GM12878 (cell line): ENCODE measurements at regions not wholly inside any gene's neighbourhood (a gene's known extent, or its start where the extent isn't known, plus 50 kb on each side); places are given as distances from the start of the nearest gene placed in this dataset.

Experiments
- ATAC-seq: fragments of 200-7000 bp; cut with Tn5 transposase; 3 replicates; pipeline ENCODE4 v1.9.1; 2020; ENCODE audit warnings: mild to moderate bottlenecking, moderate library complexity
- BruUV-seq: library from RNA; stranded (reverse); fragments of 400-500 nt; replicated peaks from 2 replicates; lab custom pipeline; 2021; lab: Mats Ljungman, UMichigan
- CTCF ChIA-PET: fragments of 300-600 bp; sonication (Branson Sonifier 250); formaldehyde crosslinking; extraction: SDS; loops from one replicate; lab custom pipeline; 2021; ENCODE audit warnings: inconsistent platforms; lab: Yijun Ruan, JAX
- POLR2A ChIA-PET: fragments of 350-600 bp; formaldehyde crosslinking; extraction: SDS; loops from one replicate; lab custom pipeline; 2021; ENCODE audit warnings: inconsistent platforms; lab: Charles Lee
- RAD21 ChIA-PET: fragments of 300-600 bp; sonication (Branson Sonifier 250); formaldehyde crosslinking; loops from one replicate; lab custom pipeline; 2023; ENCODE audit warnings: antibody characterized with exemption; ENCODE audit not compliant: unreplicated experiment; lab: Charles Lee
- SMC1A ChIA-PET: fragments of 300-600 bp; sonication (Branson Sonifier 250); formaldehyde crosslinking; loops from one replicate; lab custom pipeline; 2023; ENCODE audit not compliant: unreplicated experiment, uncharacterized antibody; lab: Charles Lee
- DNase-seq: peaks from one replicate; pipeline ENCODE4 v3.0.0-alpha.2; 2011; ENCODE audit warnings: low read depth, low spot score
- FAIRE-seq: peaks from 3 replicates; lab custom pipeline; 2011; peaks lifted over from hg19 to GRCh38; lab: Jason Lieb, UNC
- H2AFZ ChIP-seq: 2 replicates; pipeline ENCODE4 v1.6.0; 2011; ENCODE audit warnings: low read depth, low read length, control low read depth; ENCODE audit not compliant: control insufficient read depth
- H3K27ac ChIP-seq: 2 replicates; pipeline ENCODE4 v1.5.1; 2011; ENCODE audit warnings: control low read depth; ENCODE audit not compliant: control insufficient read depth, insufficient read depth
- H3K27me3 ChIP-seq, 2 experiments: replicated peaks in 1 of 2; 2 replicates each; pipeline versions ENCODE4 v1.6.0 to v1.6.1; 2011; ENCODE audit warnings: low read length in 1 of 2; ENCODE audit not compliant: control insufficient read depth in 2 of 2, insufficient read depth in 2 of 2
- H3K36me3 ChIP-seq, 2 experiments: 2 replicates each; pipeline ENCODE4 v1.5.1; 2011; ENCODE audit warnings: low read length in 1 of 2; ENCODE audit not compliant: control insufficient read depth in 2 of 2, insufficient read depth in 2 of 2
- H3K4me1 ChIP-seq: 2 replicates; pipeline ENCODE4 v1.6.1; 2011; ENCODE audit warnings: mild to moderate bottlenecking, low read length, moderate library complexity, mixed read lengths; ENCODE audit not compliant: control insufficient read depth, insufficient read depth
- H3K4me2 ChIP-seq: 2 replicates; pipeline ENCODE4 v1.6.0; 2011; ENCODE audit warnings: control low read depth; ENCODE audit not compliant: control insufficient read depth, insufficient read depth
- H3K4me3 ChIP-seq: fragments of 200-600 bp; sonication (generic); 2 replicates; pipeline ENCODE4 v1.5.1; 2016
- H3K79me2 ChIP-seq: 2 replicates; pipeline ENCODE4 v1.6.0; 2011; ENCODE audit warnings: low read length; ENCODE audit not compliant: control insufficient read depth, insufficient read depth
- H3K9ac ChIP-seq: 2 replicates; pipeline ENCODE4 v1.8.0; 2011; ENCODE audit warnings: low read length, control low read depth, mixed read lengths; ENCODE audit not compliant: control insufficient read depth, insufficient read depth
- H3K9me3 ChIP-seq: replicated peaks from 3 replicates; pipeline ENCODE4 v1.5.1; 2011; ENCODE audit warnings: mild to moderate bottlenecking, low read length; ENCODE audit not compliant: control insufficient read depth, insufficient read depth
- H4K20me1 ChIP-seq: 2 replicates; pipeline ENCODE4 v1.6.0; 2011; ENCODE audit not compliant: control insufficient read depth, insufficient read depth
- ZSCAN29 ChIP-seq: fragments of 450-650 bp; IDR thresholded peaks from 2 replicates; pipeline ENCODE4 v1.6.1; 2017; ENCODE audit warnings: mild to moderate bottlenecking, moderate library complexity
- WGBS: methylation state at CpG from one replicate; pipeline ENCODE4 v1.1.6; 2016; ENCODE audit warnings: low lambda C conversion rate; ENCODE audit not compliant: insufficient replicate concordance, insufficient coverage; ENCODE audit errors: missing lambda C conversion rate; 5-methylcytosine and 5-hydroxymethylcytosine counted together
- in situ Hi-C: fragments of 300-500 bp; cut with MboI; formaldehyde crosslinking; loops from 9 replicates; pipeline ENCODE4 v1.14.3; 2018; ENCODE audit warnings: mixed read lengths
- intact Hi-C: fragments of 100-400 bp; cut with micrococcal nuclease; formaldehyde crosslinking; loops from one replicate; pipeline ENCODE4 v1.14.2; 2022; ENCODE audit not compliant: unreplicated experiment
- TF ChIP-seq, protein P1 (sequence below): fragments of 450-650 bp; IDR thresholded peaks from 2 replicates; pipeline ENCODE4 v1.6.1; 2017; ENCODE audit warnings: mild to moderate bottlenecking, moderate library complexity

DNA sequence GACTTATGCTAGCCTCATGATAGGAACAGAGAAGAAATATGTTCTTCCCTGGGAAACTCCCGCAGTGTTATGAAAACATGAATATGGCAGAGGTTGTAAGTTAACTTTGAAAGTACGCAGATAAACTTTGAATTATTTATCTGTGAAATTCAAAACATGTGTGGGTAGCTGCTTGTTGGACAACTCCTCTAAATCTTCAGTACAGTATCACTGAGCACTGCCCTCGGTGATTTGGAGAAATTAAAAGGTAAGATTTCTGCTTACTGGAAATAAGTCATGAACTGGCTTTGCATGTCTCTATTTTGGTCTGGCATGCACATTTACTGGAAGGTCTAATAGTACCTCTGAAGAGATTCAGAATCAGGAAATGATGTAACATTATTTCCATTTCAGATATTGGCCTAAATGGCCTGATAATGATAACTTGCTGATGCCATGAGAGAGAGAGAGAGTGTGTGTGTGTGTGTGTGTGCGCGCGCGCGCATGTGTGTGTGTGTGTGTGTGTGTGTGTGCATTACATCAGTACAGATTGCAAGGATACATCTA is 1441.9 kb upstream of the FLRT2 start (continued):
- no peak for TF ChIP-seq ZSCAN29

DNA sequence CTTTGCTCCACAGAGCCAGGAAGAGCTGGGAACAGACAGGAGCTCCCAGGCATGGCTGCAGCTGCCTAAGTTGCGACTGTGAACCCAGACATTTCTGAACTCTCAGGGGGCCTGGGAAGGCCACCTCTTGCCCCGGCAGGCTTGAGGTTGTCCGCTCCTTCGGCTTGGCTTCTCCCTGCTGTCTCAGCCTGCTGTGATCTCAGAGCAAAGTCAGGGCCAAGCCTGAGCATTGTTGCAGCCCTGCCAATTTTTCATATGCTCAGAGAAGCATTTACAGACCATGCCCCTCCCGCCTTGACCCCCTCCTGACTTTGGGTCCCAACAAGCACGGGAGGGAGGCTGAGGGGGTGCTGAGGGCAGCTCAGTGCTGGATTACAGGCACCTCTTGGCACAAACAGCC is 1439.1 kb upstream of the FLRT2 start:
- ChIA-PET CTCF (no interaction called here), SMC1A (no interaction called here), POLR2A (no interaction called here), RAD21 (interaction anchor here (0.8 kb wide), 1 partner anchor 275 kb away, joined by 3 read pairs; no protein-coding TSS in a partner anchor)
- ATAC-seq (no peak), FAIRE-seq (no peak), DNase-seq (no peak)
- in situ Hi-C loops (no loop called here), intact Hi-C loops (no loop called here)
- Histone ChIP-seq H3K4me3 (no peak overlapping the region), H3K4me1 (no peaks in the 10 kb centered on the region), H4K20me1 (no peaks in the 10 kb centered on the region), H3K36me3 (no peaks in the 10 kb centered on the region), H3K9me3 (no peaks in the 10 kb centered on the region; the same call in 2 of the 3 replicates), H3K4me2 (no peak overlapping the region), H3K27me3 (no peaks in the 10 kb centered on the region), H3K79me2 (no peaks in the 10 kb centered on the region), H3K9ac (no peak overlapping the region), H2AFZ (no peak overlapping the region), H3K27ac (no peak overlapping the region)
- BruUV-seq: no TSS peak
- 3% methylated on average over 5 of the region's 6 CpGs for WGBS
- TF ChIP-seq, protein P1, sequence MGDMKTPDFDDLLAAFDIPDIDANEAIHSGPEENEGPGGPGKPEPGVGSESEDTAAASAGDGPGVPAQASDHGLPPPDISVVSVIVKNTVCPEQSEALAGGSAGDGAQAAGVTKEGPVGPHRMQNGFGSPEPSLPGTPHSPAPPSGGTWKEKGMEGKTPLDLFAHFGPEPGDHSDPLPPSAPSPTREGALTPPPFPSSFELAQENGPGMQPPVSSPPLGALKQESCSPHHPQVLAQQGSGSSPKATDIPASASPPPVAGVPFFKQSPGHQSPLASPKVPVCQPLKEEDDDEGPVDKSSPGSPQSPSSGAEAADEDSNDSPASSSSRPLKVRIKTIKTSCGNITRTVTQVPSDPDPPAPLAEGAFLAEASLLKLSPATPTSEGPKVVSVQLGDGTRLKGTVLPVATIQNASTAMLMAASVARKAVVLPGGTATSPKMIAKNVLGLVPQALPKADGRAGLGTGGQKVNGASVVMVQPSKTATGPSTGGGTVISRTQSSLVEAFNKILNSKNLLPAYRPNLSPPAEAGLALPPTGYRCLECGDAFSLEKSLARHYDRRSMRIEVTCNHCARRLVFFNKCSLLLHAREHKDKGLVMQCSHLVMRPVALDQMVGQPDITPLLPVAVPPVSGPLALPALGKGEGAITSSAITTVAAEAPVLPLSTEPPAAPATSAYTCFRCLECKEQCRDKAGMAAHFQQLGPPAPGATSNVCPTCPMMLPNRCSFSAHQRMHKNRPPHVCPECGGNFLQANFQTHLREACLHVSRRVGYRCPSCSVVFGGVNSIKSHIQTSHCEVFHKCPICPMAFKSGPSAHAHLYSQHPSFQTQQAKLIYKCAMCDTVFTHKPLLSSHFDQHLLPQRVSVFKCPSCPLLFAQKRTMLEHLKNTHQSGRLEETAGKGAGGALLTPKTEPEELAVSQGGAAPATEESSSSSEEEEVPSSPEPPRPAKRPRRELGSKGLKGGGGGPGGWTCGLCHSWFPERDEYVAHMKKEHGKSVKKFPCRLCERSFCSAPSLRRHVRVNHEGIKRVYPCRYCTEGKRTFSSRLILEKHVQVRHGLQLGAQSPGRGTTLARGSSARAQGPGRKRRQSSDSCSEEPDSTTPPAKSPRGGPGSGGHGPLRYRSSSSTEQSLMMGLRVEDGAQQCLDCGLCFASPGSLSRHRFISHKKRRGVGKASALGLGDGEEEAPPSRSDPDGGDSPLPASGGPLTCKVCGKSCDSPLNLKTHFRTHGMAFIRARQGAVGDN: no peak
